Lower lobe of right lung (tissue), 2 donors: ENCODE measurements at regions not wholly inside any gene's neighbourhood (a gene's known extent, or its start where the extent isn't known, plus 50 kb on each side); places are given as distances from the start of the nearest gene placed in this dataset.
A peak's percentile ranks its signal among the peaks of the same experiment; 100 is the strongest.

Source experiments
- ATAC-seq, 2 donors: fragments of 200-7000 bp; cut with Tn5 transposase; one replicate each; pipeline ENCODE4 v1.9.1; 2020 to 2022; ENCODE audit warnings: mild to moderate bottlenecking in 2 of 2, moderate library complexity in 2 of 2
- DNase-seq: peaks from one replicate; pipeline ENCODE4 v3.0.0-alpha.2; 2020
- H3K27ac ChIP-seq: fragments of 200-600 bp; one replicate; pipeline ENCODE4 v1.8.0; 2022
- H3K27me3 ChIP-seq: fragments of 200-600 bp; one replicate; pipeline ENCODE4 v1.8.0; 2022; ENCODE audit warnings: low read depth
- H3K36me3 ChIP-seq: fragments of 200-600 bp; one replicate; pipeline ENCODE4 v1.8.0; 2022; ENCODE audit warnings: mild to moderate bottlenecking
- H3K4me1 ChIP-seq: fragments of 200-600 bp; one replicate; pipeline ENCODE4 v1.8.0; 2022
- H3K4me3 ChIP-seq: fragments of 200-600 bp; one replicate; pipeline ENCODE4 v1.8.0; 2022; ENCODE audit warnings: mild to moderate bottlenecking
- H3K9me3 ChIP-seq: fragments of 200-600 bp; one replicate; pipeline ENCODE4 v1.8.0; 2022
- CTCF ChIP-seq: fragments of 200-600 bp; IDR thresholded peaks from one replicate; pipeline ENCODE4 v1.8.0; 2022; ENCODE audit warnings: antibody characterized with exemption, mild to moderate bottlenecking
- intact Hi-C: fragments of 100-400 bp; cut with DNase I; formaldehyde crosslinking; loops from one replicate; pipeline ENCODE4 v1.11.0; 2022
- donor health status: DM: no; HTN: yes; CAD: no; lungs with severe emphysema.

DNA sequence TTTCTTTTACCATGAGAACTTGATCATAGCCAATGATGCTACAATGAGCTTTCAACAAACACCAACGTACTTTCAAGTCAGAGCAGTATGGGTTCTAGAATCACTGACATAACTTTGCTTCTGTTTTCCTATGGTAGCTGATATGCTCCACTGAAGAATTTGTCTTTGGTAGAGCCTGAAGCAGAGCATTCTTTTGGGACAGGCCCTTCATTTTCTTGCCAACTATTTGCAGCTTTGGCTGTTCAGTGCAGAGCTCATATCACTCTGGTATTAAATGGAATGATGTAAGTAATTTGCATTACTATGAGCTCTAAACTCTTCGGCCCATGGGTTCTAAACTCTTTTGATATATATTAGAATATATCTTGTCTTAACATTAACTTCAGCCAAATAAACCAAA lies 51.8 kb upstream of the APC start:
- H3K27ac ChIP-seq, result no peak overlapping the region
- intact Hi-C loops, result no loop called here
- peaks cover 5% of the 10 kb centered on the region for H3K4me1 ChIP-seq
- no peaks in the 10 kb centered on the region for H3K9me3 ChIP-seq
- H3K4me3 ChIP-seq, result no peak overlapping the region
- no peaks in the 10 kb centered on the region for H3K27me3 ChIP-seq
- DNase-seq, result no peak
- ATAC-seq, result peak in 1 of 2 donors; percentile 57
- H3K36me3 ChIP-seq, result no peaks in the 10 kb centered on the region
- no peak for TF ChIP-seq CTCF

DNA sequence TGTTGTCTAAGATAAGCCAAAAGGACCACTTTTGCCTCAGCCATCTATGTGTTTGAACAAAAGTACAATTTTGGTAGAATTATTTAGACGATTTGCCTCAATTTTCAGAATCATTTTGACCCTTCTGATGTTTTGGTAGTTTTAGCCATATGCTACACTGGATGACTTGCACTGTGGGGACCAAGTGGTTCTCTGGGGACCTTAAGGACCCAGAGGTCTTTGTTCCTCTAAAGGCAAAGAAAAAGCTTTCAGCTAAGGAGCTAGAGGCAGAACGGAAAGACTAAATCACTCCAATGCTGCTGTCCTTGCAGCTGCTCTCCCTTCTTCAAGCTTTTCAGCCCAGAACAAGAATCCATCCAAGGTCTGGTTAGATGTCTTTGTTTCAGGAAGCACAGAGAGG lies 51.0 kb upstream of the APC start:
- H3K9me3 ChIP-seq, result no peaks in the 10 kb centered on the region
- intact Hi-C loops, result no loop called here
- peaks cover 5% of the 10 kb centered on the region for H3K4me1 ChIP-seq
- H3K4me3 ChIP-seq, result no peak overlapping the region
- H3K27me3 ChIP-seq, result no peaks in the 10 kb centered on the region
- no peak for DNase-seq
- TF ChIP-seq CTCF, result no peak
- ATAC-seq, result no peak
- H3K27ac ChIP-seq, result no peak overlapping the region
- no peaks in the 10 kb centered on the region for H3K36me3 ChIP-seq

DNA sequence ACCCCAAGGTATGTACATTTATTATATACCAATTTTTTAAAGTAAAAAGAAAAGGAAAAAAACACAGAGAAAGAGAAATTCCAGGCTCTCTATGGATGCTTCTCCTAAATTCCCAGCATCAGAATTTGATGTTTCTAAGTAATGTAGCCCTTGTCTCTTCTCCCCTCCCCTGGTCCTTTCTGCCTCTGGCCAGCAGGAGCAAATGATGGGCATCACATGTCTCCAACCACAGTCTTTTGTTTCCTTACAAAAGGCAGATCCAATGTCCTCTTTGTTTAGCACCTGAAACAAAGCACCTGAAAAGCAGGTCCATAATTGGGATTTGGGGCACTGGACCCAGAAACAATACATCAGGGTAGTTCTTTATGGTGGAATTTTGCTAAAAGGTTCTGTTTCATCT lies 50.4 kb upstream of the APC start:
- Histone ChIP-seq H3K36me3 (no peaks in the 10 kb centered on the region), H3K4me1 (peaks cover 5% of the 10 kb centered on the region), H3K9me3 (no peaks in the 10 kb centered on the region), H3K4me3 (no peak overlapping the region), H3K27ac (no peak overlapping the region), H3K27me3 (no peaks in the 10 kb centered on the region)
- no peak for TF ChIP-seq CTCF
- intact Hi-C loops, result no loop called here
- ATAC-seq (no peak), DNase-seq (no peak)
